Trophoblast cell (in vitro differentiated cells and primary cell): ENCODE measurements at regions not wholly inside any gene's neighbourhood (a gene's known extent, or its start where the extent isn't known, plus 50 kb on each side); places are given as distances from the start of the nearest gene placed in this dataset.
"Not testable (repeated sequence)": the region's sequence is repeated elsewhere in the genome, so short reads cannot be mapped to it uniquely, and the experiment has no call there.

ENCODE experiments used
- DNase-seq, 2 donors: peaks; one replicate each; pipeline ENCODE4 v3.0.0-alpha.2; 2016
- H2AFZ ChIP-seq: 2 replicates; pipeline ENCODE4 v1.6.1; 2013; ENCODE audit warnings: low read length, moderate library complexity, mild to moderate bottlenecking; ENCODE audit not compliant: insufficient read depth, poor library complexity
- H2AK5ac ChIP-seq: 2 replicates; pipeline ENCODE4 v1.6.1; 2013; ENCODE audit warnings: mild to moderate bottlenecking, low read length
- H2BK120ac ChIP-seq: 2 replicates; pipeline ENCODE4 v1.6.1; 2013; ENCODE audit warnings: low read length, mild to moderate bottlenecking, moderate library complexity; ENCODE audit not compliant: insufficient read depth, poor library complexity
- H2BK12ac ChIP-seq: 2 replicates; pipeline ENCODE4 v1.6.1; 2013; ENCODE audit warnings: mild to moderate bottlenecking, low read length, moderate library complexity
- H2BK5ac ChIP-seq: 2 replicates; pipeline ENCODE4 v1.6.1; 2013; ENCODE audit warnings: low read length, low read depth, moderate library complexity, mild to moderate bottlenecking; ENCODE audit not compliant: poor library complexity
- H3K14ac ChIP-seq: 2 replicates; pipeline ENCODE4 v1.6.1; 2013; ENCODE audit warnings: mild to moderate bottlenecking, low read length
- H3K18ac ChIP-seq: 2 replicates; pipeline ENCODE4 v1.6.1; 2013; ENCODE audit warnings: mild to moderate bottlenecking, low read length
- H3K23ac ChIP-seq: 2 replicates; pipeline ENCODE4 v1.6.1; 2013; ENCODE audit warnings: low read length
- H3K27ac ChIP-seq: 2 replicates; pipeline ENCODE4 v1.5.1; 2013; ENCODE audit warnings: low read depth, mild to moderate bottlenecking, inconsistent platforms, low read length, moderate library complexity
- H3K27me3 ChIP-seq: 2 replicates; pipeline ENCODE4 v1.6.1; 2013; ENCODE audit warnings: inconsistent platforms, mild to moderate bottlenecking, low read length, moderate library complexity; ENCODE audit not compliant: insufficient read depth
- H3K36me3 ChIP-seq, 2 experiments: 1 replicate in 1 of 2; 2 replicates in 1 of 2; pipeline ENCODE4 v1.6.1; 2013; ENCODE audit warnings: low read length in 2 of 2, mild to moderate bottlenecking in 2 of 2, moderate library complexity in 1 of 2; ENCODE audit not compliant: insufficient read depth in 2 of 2, control insufficient read depth in 1 of 2
- H3K4ac ChIP-seq: 2 replicates; pipeline ENCODE4 v1.6.1; 2013; ENCODE audit warnings: low read depth, mild to moderate bottlenecking, low read length, moderate library complexity
- H3K4me1 ChIP-seq, 2 experiments: 1 replicate in 1 of 2; 2 replicates in 1 of 2; pipeline ENCODE4 v1.6.1; 2013; ENCODE audit warnings: low read length in 2 of 2, mild to moderate bottlenecking in 2 of 2, moderate library complexity in 1 of 2; ENCODE audit not compliant: insufficient read depth in 2 of 2, control insufficient read depth in 1 of 2
- H3K4me2 ChIP-seq: 2 replicates; pipeline ENCODE4 v1.6.1; 2013; ENCODE audit warnings: inconsistent platforms, mild to moderate bottlenecking, low read length, moderate library complexity
- H3K4me3 ChIP-seq: 2 replicates; pipeline ENCODE4 v1.5.1; 2013; ENCODE audit warnings: mild to moderate bottlenecking, low read depth, low read length, inconsistent platforms
- H3K79me1 ChIP-seq: one replicate; pipeline ENCODE4 v1.6.1; 2013; ENCODE audit warnings: low read length
- H3K79me2 ChIP-seq: 2 replicates; pipeline ENCODE4 v1.6.1; 2013; ENCODE audit warnings: low read length, mild to moderate bottlenecking; ENCODE audit not compliant: control insufficient read depth, insufficient read depth, poor library complexity
- H3K9ac ChIP-seq: 2 replicates; pipeline ENCODE4 v1.6.1; 2013; ENCODE audit warnings: mild to moderate bottlenecking, low read length
- H3K9me3 ChIP-seq: 2 replicates; pipeline ENCODE4 v1.6.1; 2013; ENCODE audit warnings: low read depth, mild to moderate bottlenecking, control low read depth, inconsistent platforms, low read length; ENCODE audit not compliant: insufficient read depth
- H4K12ac ChIP-seq: 2 replicates; pipeline ENCODE4 v1.6.1; 2013; ENCODE audit warnings: low read depth, mild to moderate bottlenecking, low read length, moderate library complexity
- H4K8ac ChIP-seq: 2 replicates; pipeline ENCODE4 v1.6.1; 2013; ENCODE audit warnings: low read depth, mild to moderate bottlenecking, low read length, moderate library complexity
- H4K91ac ChIP-seq: one replicate; pipeline ENCODE4 v1.6.1; 2013; ENCODE audit warnings: low read depth, mild to moderate bottlenecking, low read length, moderate library complexity
- WGBS: extraction: QIAGEN DNeasy Blood & Tissue Kit; methylation state at CpG from one replicate; pipeline ENCODE4 v1.1.7; 2013; ENCODE audit warnings: missing lambda C conversion rate; ENCODE audit not compliant: insufficient read length, insufficient coverage; ENCODE audit errors: extremely low coverage; 5-methylcytosine and 5-hydroxymethylcytosine counted together

DNA sequence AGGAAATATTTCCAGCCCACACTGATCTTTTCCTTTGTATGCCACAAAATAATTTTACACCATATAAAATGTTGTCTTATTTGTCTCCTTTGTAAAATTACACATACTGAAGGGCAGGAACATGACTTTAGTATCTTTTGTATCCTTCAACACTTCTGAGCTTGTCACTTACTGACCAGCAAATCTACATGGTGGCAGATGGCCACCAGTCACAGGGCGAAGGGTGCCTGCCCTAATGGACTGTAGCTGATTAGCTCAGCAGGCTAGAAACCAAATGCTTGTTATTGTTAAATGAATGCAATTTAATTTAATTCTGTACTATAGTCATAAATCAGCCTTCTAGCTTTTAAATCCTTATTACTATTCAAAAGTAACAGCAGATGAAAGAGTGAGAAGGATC, 68.2 kb upstream of the DPY19L1 start:
- H3K79me1 ChIP-seq, H3K4me1 ChIP-seq, H3K79me2 ChIP-seq, H4K8ac ChIP-seq, H3K4ac ChIP-seq, H3K9ac ChIP-seq, H3K14ac ChIP-seq, DNase-seq, H2AK5ac ChIP-seq, H3K4me3 ChIP-seq, H3K4me2 ChIP-seq, H3K27me3 ChIP-seq, H3K9me3 ChIP-seq, H2BK120ac ChIP-seq, H4K91ac ChIP-seq, H2AFZ ChIP-seq, H3K27ac ChIP-seq, H2BK12ac ChIP-seq, H3K18ac ChIP-seq, H3K36me3 ChIP-seq, H2BK5ac ChIP-seq, H4K12ac ChIP-seq, H3K23ac ChIP-seq: not testable (repeated sequence)
- WGBS, result no CpG with 5 or more reads among the region's 1 CpG

DNA sequence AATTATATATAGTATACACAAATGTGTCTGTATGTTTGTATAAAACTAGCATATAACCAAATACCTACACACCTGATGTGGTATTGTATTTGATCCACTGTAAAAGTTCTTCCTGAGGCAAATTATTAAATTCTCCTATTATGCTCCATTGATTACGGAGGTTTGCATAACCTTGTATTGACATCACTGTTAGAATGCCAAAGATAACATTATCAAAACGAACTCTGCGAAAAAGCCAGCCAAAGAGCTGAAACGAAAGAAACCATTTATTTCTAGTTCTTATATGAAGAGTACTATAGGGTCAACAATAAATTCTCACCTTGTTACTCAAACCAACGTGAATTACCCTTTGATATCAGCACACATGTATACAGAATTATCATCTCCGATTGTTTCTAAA, 65.6 kb upstream of the DPY19L1 start:
- H2BK120ac ChIP-seq, H3K4me2 ChIP-seq, H3K9me3 ChIP-seq, H4K8ac ChIP-seq, H3K79me1 ChIP-seq, H3K27ac ChIP-seq, H3K23ac ChIP-seq, H2AK5ac ChIP-seq, H3K9ac ChIP-seq, H3K14ac ChIP-seq, H2BK5ac ChIP-seq, H3K27me3 ChIP-seq, H3K4me1 ChIP-seq, H4K91ac ChIP-seq, H3K4me3 ChIP-seq, H3K18ac ChIP-seq, H3K4ac ChIP-seq, H3K79me2 ChIP-seq, H2AFZ ChIP-seq, H2BK12ac ChIP-seq, H3K36me3 ChIP-seq, DNase-seq, H4K12ac ChIP-seq: not testable (repeated sequence)
- no CpG with 5 or more reads among the region's 6 CpGs for WGBS

DNA sequence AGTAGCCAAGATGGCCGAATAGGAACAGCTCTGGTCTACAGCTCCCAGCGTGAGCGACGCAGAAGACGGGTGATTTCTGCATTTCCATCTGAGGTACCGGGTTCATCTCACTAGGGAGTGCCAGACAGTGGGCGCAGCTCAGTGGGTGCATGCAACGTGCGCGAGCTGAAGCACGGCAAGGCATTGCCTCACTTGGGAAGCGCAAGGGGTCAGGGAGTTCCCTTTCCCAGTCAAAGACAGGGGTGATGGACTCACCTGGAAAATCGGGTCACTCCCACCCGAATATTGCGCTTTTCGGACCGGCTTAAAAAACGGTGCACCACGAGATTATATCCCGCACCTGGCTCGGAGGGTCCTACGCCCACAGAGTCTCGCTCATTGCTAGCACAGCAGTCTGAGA, 55.7 kb upstream of the DPY19L1 start:
- H3K27me3 ChIP-seq, H2BK12ac ChIP-seq, H3K4ac ChIP-seq, H4K8ac ChIP-seq, H3K79me2 ChIP-seq, H3K79me1 ChIP-seq, H3K4me3 ChIP-seq, H4K91ac ChIP-seq, H2AK5ac ChIP-seq, H3K4me2 ChIP-seq, DNase-seq, H2AFZ ChIP-seq, H4K12ac ChIP-seq, H3K9me3 ChIP-seq, H3K9ac ChIP-seq, H3K14ac ChIP-seq, H3K4me1 ChIP-seq, H3K18ac ChIP-seq, H3K36me3 ChIP-seq, H3K27ac ChIP-seq, H2BK120ac ChIP-seq, H2BK5ac ChIP-seq, H3K23ac ChIP-seq: not testable (repeated sequence)
- WGBS, result no CpG with 5 or more reads among the region's 23 CpGs
